Endometrium (tissue), 2 donors: ENCODE measurements at regions not wholly inside any gene's neighbourhood (a gene's known extent, or its start where the extent isn't known, plus 50 kb on each side); places are given as distances from the start of the nearest gene placed in this dataset.
"Not testable (repeated sequence)": the region's sequence is repeated elsewhere in the genome, so short reads cannot be mapped to it uniquely, and the experiment has no call there.

ENCODE experiments used
- FAIRE-seq: peaks from 2 replicates; lab custom pipeline; 2012; peaks lifted over from hg19 to GRCh38; lab: Jason Lieb, UNC
- donor health status: control.
- donor health status: control.

GRCh38 chr4:110848787-110849186 lies 225.9 kb upstream of the PITX2 start:
- FAIRE-seq: no peak

- no peak for FAIRE-seq
These were observed 226.6 kb upstream of the PITX2 start for GRCh38 chr4:110849461-110849860.

DNA sequence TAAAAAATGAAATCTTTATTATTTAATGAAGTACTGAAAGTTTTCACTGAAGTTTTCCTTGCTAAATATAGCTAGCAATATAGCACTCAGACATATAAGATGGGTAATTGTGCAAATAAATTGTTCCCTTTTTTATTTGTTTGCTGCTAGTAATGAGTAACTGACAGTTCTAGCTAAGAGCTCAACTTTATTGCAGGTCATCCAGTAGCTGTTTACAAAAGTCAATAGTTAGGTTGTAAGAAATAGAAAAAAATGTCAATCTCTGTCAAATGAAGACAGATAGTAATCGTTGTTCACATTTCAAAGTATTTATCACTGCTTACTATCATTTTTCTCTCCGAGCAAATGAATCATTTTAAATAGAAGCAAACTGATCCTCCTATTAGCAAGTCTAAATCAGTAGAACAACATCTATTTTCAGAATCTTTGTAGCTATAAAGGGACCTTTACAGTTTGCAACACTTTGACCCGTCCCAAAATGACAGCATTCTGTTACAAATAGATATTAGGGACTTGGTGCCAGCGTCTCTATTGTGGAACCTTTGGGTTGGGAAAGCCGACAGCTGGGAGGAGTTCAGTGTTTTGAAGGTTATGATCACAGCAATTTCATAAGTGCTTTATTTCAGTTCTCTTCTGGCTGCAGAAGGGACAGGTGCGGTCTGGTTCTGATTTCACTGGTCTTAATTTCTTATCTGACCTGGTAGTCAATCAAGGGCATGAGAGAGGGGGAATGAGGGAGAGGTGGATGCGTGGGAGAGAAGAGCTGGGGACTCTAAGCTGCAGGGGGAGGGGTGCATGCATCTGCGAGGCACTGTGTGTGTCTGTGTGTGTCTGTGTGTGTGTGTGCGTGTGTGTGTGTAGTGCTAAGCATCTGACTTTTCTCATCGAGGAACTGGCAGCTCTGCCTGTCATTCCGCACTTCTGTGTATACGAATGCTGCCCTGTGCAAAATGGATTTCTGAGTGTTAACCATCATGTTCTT lies 227.9 kb upstream of the PITX2 start:
- no peak for FAIRE-seq

GRCh38 chr4:110851989-110852388 lies 229.1 kb upstream of the PITX2 start:
- FAIRE-seq: no peak

- FAIRE-seq: no peak
These were observed 229.9 kb upstream of the PITX2 start for GRCh38 chr4:110852793-110853192.

GRCh38 chr4:110853242-110853641 lies 230.4 kb upstream of the PITX2 start:
- no peak for FAIRE-seq

DNA sequence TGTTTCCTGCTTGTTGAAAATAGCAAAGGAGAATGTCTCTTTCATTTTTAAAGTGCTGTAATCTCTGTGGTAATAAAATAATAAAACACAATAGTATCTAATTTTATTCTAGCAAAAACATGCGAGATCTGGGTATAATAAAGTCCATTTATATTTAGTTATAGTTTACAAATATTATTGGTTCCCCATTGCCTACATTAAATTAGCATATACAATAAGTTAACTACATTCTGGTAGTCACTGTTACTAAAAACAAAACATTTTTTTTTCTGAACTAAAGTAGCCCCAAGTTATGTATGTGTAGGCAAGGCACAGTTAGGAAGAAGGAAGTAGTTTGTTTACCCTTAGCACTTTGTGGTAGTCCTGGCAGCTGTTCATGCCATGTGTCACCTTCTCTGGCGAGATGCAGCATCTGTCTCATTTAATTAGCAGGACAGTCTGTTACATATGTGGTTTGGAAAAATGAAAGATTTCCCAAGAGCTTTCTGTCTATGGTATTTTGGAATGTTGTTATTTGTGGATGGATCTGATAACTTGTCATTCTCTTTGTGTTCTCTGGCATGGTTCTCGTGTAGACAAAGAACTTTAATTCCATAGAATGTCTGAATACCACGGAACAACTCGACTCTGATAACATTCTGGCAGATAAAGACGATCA lies 231.3 kb upstream of the PITX2 start:
- peak; percentile 15 for FAIRE-seq

DNA sequence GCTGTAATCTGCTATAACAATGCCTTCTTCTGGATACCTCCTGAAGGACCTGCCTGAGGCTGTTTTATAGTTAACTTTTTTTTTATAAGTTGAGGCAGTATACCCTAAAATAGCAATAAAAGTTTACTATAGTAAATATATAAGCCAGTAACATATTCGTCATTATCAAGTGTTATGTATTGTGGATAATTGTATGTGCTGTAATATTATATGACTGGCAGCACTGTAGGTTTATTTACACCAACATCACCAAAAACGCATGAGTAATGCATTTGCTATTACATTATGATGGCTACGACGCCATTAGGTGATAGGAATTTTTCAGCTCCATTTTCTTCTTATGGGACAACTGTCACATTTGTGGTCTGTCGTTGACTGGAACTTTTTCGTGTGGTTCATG lies 237.2 kb upstream of the PITX2 start:
- no peak for FAIRE-seq

- FAIRE-seq: no peak
These were observed 238.0 kb upstream of the PITX2 start for GRCh38 chr4:110860901-110861300.

- no peak for FAIRE-seq
These were observed 242.9 kb upstream of the PITX2 start for GRCh38 chr4:110865611-110866259.

DNA sequence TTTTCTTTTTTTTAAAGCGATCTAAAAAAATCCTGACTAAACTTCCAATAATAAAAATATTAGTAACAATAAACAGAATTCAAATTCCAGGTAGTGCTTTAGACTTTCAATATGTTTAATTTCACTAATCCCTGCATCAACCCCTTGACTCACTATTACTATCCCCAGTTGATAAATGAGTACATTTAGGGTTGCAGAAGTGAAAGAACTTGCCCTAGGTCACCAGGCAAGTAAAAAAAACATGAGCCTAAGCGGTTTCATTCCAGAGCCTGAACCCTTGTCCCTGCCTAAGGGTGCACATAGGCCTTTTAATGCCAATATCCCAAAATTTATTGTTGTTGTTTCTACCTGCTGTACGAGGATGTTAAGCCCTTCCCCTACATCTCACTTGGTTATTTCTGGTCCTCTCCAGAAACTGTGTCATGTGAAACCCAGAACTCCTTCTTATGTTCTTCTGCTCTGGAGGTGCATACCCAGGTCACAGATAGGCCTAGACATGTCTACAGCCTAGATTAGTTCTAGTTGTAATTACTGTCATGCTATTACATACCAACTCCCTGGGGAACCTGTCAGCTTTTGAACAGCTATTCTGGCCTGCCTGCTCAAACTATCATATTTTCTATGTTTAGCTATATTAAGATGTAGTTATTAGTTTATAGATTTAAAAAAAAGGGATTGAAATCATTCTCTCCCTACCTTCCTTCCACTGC lies 244.5 kb upstream of the PITX2 start:
- FAIRE-seq: no peak

GRCh38 chr4:110867981-110868720 lies 245.3 kb upstream of the PITX2 start:
- no peak for FAIRE-seq

GRCh38 chr4:110869114-110869513 lies 246.2 kb upstream of the PITX2 start:
- FAIRE-seq: no peak

- FAIRE-seq: no peak
These were observed 247.1 kb upstream of the PITX2 start for GRCh38 chr4:110869862-110870572.

- not testable (repeated sequence) for FAIRE-seq
These were observed 253.3 kb upstream of the PITX2 start for GRCh38 chr4:110876214-110876613.

DNA sequence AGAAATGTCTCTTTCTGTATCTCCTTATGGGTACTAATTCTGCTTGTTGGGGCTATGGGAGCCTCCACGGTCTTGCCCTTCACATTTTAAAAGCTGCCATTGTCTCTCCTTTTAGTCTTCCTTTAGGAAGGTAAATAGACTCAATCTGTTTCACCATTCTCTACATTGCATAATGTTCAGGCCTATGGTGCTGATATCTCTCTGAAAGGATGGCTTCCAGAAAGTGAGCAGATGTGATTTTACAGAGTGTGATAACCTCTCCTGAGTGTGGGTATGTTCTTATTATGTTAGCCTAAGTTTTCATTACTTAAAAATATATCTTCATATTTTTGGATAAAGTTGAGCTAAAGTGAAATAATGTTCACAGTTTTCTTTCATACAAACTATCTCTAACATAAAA lies 254.0 kb upstream of the PITX2 start:
- FAIRE-seq: no peak

- FAIRE-seq: no peak
These were observed 255.0 kb upstream of the PITX2 start for GRCh38 chr4:110877778-110878370.

- no peak for FAIRE-seq
These were observed 255.5 kb upstream of the PITX2 start for GRCh38 chr4:110878413-110878812.

- FAIRE-seq: no peak
These were observed 256.1 kb upstream of the PITX2 start for GRCh38 chr4:110878956-110879355.

GRCh38 chr4:110886270-110886669 lies 263.4 kb upstream of the PITX2 start:
- no peak for FAIRE-seq
